ENCODE measurements at regions not wholly inside any gene's neighbourhood (a gene's known extent, or its start where the extent isn't known, plus 50 kb on each side); places are given as distances from the start of the nearest gene placed in this dataset.

DNA sequence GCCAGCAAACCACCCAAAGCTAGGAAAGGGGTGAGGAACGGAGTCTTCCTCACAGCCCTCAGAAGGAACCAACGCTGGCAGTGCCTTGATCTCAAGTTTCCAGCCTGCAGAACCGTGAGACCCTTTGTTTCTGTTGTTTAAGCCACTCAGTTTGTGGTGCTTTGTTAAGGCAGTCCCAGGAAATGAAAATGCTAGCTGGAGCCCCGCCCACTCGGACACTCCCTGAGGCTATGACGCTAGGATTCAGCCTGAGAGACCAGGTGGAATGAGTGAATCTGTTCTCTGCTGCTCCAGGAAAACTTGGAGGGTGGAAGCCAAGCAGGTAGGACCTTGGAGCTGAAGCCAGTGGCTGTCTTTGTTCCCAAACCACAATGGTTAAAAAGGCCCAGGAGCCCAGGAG, 196.5 kb upstream of the POU3F1 start:
- DNase-seq = peak; percentile 83

DNA sequence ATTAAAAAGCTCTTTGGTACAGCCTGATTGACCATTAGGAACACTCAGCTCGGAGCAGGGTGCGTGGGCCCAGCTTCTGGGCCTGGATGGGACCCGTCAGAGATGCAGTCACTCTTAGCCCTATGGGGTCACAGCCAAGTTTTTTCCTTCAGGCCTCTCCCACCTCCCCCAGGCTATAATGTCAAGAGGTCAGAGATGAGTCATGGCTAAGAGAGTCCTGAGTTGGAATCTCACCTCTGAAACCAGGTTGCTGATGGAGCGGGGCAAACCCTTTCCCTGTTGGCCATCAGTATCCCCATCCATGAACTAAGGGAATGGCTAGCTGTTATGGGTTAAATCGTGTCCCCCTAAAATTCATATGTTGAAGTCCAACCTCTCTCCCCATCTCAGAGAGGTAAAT, 195.9 kb upstream of the POU3F1 start:
- peak; percentile 68 for DNase-seq

DNA sequence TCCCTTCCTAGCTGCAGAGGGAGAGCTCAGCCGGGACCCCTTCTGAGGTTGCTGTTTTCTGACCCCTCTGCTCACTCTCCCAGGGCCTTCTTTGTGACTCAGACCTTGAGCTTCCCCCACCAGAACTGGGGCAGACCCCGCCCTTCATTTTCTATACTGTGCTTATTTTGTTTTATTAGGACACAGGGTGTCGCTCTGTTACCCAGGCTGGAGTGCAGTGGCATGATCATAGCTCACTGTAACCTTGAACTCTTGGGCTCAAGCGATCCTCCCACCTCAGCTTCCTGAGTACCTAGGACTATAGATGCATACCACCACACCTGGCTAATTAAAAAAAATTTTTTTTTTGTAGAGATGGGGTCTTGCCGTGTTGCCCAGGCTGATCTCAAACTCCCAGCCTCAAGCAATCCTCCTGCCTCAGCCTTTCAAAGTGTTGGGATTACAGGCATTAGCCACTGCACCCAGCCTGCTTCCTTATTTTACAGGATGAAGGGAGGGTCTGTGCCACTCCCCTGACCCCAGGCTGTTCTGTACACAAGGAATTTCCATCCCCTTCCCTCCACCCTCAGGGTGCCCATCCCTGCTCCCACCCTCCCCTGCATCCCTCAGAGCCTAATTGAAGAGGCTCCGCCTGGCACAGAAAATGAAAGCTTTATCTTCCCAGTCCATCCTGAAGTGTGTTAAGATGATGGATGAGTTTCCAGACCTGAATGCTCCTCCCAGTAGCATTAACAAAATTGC, 195.2 kb upstream of the POU3F1 start:
- DNase-seq = no peak

DNA sequence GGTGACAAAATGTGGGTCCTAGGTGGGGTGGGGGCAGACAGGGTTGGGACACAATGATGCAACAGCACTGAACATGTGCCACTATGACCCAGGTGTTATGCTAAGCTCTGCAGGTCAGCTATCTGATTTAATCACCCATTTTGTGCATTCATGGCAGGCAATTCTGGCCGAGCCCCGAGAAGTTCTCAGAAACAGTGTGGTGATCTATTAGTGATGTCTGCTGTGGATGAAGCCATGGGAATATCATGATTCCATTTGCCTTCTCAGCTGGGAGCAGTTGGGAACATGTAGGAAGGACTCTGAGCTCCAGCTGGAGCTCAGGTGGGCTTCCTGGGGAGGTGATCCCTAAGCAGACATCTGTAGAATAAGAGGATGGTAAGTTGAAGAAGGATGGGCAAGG, 194.0 kb upstream of the POU3F1 start:
- no peak for DNase-seq

DNA sequence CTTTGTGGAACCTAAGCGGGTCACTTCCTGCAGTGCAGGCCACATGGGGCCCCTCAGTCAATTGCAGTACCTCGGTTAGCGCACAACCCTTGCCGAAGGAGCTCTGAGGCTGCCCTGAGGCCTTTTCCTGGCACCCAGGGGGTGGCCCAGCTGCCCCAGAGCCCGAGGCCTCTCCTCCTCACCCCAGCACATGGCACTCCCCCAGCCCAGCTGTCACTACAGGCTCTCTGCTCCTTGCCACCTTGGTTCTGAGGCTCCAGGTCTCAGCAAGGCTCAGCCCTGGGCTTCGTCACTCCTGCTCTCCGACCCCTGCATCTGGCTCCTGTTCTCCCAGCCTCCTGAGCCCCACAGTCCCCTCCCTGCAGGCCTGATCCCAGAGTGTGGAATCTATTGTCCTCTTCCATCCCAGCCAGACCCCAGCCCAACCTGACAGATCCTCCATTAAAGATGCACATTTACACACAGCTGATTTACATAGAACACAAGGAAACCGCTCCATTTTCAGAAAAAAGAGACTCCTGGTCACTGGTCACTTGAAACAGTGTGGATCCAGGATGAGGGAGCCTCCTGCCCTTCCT, 192.8 kb upstream of the POU3F1 start:
- DNase-seq = no peak

DNA sequence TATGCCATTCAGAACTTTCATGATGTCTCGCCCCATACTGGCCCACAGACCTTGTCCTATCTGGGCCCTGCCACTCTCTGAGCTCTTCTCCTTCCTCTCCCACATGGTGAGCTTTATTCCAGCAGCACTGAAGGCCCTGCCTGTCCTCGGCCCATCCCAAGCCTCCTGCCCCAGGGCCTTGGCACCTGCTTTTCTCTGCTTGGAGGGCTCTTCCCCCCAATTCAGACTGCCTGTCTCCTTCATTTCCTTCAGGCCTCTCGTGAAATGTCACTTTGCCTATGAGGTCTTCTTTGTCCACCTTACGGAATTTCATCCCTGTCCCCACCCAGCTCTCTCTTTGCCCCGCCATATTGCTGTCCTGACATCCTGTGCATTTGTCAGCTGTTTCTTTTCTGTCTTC, 191.7 kb upstream of the POU3F1 start:
- no peak for DNase-seq

DNA sequence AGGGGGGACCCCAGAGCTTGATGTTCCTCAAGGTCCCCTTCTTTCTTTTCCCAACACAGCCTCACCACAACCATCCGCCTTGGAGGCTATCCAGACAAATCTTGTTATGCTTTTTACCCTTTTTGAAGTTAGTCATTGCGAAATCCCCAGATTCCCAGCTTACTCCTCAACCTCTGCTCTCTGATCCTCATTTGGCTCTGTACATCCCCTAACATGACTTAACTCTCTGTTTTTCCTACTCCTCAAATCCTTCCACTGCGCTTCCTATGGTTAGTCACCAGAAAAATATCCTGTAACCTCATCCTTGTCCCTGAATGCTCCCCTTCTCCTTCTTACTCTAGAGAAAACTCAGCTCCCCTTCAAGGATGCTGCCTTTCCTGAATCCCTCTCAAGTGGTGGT, 189.1 kb upstream of the POU3F1 start:
- DNase-seq = no peak

DNA sequence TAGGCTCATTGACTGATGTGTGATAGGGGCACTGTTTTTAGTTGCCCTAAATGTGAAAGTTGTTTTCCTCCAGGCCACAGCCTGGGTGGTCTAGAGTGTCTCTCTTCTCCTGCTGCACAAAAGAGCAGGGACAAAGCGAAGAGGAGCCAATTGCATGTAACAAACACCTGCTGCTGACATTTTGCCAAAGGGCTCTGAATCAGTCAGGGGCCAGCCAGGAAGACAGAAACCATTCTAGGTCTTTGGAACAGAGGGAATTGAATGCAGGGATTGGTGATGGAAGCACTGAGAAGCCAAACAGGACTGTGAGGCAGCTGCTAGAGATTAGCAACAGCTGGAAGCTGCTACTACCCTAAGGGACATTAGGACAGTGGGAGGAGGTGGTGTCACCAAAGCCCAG, 185.3 kb upstream of the POU3F1 start:
- DNase-seq = no peak

DNA sequence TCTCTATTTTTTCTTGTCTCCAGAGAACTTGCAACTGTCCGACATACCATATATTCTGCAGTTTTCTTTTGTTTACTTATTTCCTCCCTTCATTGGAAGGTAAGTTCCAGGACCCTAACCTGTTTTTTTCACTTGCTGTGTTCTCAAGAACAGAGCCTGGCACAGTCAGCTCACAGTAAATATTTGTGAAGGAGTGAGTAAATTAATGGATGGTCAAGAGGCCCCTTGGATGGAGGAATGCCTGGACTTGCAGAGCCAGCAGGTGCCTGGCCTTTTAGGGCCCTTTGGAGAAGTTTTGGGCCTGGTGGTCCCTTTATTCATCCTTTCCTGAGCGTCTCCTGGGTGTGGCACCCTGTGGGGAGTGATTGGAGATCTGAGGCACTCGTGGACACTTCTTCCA, 182.1 kb upstream of the POU3F1 start:
- DNase-seq = no peak

DNA sequence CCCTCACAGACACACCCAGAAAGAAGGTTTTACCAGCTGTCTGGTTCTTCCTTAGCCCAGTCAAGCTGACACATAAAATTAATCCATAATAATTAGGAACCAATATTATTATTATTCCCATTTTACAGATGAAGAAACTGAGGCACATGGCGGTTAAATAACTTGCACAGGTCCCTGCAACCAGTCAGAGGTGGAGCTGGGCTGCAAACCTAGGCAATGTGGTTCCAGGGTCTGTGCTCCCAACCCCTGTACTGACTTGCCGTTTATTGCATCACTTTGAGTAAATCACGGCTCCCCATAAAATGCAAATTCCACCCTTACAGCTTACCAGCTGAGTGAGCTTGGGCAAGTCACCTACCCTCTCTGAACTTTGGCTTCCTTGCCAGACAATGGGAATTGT, 179.2 kb upstream of the POU3F1 start:
- no peak for DNase-seq

DNA sequence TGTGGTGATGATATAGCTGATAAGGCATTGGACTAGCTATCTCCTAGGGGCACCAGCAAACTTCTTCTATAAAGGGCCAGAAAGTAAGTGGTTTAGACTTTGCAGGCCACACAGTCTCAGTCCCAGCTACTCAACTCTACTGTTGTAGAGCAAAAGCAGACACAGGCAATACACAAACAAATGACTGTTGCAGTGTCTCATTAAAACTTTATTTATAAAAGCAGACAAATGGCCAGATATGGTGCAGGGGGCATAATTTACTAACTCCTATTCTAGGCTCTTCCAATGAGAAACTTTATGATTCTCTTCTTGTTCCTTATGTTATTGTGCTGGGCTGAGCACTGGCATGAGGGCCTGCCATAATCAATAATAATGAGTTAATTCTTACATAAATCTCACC, 176.8 kb upstream of the POU3F1 start:
- DNase-seq = no peak

DNA sequence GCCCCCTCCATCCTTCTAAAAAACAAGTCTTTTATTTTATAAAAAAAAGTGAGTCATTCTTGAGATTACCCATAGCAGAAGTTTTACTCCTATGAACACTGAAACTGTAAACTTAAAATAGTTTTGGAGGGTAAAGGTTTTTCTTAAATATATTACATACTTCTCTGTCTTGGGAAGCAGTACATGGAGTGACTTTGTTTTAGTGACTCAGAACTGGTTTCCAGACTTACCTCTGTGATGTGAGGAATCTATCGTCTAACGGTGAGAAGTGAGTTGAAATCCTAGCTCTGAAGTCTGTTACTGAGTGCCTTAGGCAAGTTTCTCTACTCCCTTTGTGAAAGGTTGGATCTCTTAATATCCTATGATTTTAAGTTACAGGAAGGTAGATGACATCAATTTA, 176.3 kb upstream of the POU3F1 start:
- DNase-seq = no peak

DNA sequence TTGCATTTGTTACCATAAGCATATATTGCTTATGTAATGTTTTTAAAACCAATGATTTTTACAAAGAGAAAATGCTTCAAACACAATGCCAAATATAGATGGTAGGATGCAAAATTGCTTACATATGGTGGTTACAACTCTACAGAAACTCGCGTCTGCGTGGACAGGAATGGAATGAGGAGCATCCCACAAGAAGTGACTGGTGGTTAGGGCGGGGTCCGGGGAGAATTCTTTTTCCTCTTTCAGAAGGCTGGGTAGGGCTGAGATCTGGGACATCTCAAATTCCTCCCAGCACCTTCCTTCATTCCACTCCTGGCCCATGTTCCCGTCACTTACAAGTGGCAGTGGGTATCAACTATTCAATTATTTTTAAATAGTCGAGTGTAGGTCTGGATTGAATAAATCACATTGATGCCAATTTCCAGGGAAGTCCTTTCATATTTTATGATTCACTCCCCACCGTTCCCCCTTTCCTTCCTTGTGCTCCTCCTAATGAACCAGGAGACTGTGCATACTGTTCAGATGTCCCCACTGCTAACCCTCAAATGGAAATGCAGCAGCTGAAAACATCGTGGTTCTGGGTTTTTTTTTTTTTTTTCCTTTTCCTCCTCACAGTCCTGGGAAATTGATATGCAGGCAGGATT, 174.5 kb upstream of the POU3F1 start:
- peak; percentile 76 for DNase-seq

DNA sequence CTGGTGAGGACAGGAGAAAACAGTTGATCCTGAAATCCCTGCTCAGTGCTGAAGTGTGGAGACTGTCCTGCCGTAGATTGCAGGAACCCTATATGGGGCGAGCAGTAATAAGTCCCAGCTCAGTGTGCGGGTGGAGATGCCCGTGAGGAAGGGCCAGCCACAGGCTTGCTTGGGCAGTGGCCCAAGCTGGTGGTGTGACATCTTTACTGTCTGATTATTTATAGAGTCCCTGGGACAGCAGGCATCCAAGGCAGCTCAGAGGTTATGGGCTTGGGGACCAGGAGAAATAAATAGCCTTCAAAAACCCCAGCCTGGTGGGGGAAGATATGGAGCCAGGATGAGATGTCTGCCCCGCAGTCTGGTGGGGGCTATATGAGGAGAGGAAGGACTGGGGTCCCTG, 170.7 kb upstream of the POU3F1 start:
- no peak for DNase-seq

DNA sequence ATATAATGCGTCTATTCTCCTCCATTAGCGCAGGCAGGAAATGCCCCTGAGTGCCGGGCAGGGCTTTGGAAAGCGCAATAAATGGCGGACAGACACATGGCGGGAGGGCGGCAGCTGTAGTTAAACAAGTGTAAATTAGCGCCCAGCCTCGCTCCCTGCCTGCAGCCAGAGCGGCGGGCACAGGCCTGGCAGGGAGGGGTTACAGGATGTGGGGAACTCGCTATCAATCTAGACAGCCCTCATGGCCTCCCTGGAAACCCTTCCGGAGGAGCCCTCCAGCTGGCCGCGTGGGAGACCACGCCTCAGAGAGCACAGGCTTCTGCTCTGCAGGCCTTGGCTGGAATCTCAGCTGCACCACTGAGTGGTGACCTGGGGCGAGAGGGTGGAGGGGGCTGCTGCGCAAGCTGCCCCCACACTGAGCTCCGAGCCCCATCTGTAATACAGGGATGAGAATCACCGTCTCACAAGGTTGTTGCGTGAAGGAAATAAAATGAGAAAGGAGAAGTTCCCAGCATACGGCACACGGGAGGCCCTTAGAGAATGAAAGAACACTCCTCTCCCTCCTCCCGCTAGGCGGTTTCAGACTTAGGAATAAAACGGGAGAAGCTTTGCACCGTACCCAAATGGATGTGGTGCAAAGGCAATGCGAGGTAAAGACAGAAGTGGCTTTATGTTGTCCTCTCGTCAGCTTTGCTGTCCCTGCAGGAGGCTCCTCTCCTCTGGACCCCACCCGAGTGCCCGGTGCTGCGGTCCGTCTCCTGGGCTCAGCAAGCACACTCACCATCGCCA, 167.2 kb upstream of the POU3F1 start:
- DNase-seq = no peak

DNA sequence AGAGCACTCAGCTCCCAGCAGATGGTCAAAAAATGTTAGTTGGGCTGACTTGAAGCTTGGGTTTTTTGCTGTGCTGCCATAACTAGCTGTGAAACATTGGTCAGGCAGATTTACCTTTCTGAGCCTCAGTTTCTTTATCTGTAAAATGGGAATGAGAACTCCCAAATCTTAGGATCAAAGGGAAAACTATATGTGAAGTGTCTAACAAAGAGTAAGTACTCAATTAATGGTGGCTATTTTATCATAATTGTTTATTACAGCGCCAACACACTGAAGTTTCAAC, 164.2 kb upstream of the POU3F1 start:
- DNase-seq = no peak

DNA sequence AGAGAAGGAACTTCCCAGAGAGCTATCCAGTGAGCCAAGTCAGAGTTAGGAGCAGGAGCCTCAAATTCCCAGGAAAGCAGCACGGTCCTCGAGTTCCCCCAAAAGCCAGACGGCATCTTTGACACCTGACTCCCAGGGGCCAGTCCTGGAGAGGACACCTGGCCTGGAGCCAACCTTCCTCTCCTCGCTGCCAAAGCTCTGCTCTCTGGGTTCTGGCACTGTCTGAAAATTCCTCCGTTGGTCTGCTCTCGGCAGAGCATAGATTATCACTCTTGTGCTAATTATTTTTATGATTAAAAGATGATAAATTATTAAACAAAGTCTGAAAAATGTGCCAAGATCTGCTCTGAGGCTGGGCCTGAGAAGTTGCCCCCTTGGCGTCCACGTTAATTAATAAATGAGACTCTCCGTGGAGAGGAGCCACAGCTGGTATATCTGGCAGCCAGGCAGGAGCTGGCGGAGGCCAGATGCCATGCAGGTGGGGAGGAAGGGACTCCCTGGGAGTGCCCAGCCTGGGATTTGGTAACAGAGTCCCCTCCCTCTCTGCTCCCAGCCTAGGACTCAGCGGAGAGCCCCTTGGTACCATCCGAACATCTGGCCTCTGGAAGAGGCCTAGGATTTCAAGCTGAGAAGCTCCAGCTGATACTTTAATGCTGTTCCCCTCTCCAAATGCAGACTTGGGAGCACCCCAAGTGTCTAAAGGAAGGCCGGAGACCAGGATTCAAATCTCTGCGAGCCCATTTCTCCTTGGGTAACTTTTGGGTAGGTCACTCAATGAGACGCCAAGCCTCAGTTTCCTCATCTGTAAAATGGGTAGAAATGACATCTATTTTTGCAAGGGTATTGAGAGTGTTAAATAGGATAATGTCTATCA, 163.7 kb upstream of the POU3F1 start:
- no peak for DNase-seq

DNA sequence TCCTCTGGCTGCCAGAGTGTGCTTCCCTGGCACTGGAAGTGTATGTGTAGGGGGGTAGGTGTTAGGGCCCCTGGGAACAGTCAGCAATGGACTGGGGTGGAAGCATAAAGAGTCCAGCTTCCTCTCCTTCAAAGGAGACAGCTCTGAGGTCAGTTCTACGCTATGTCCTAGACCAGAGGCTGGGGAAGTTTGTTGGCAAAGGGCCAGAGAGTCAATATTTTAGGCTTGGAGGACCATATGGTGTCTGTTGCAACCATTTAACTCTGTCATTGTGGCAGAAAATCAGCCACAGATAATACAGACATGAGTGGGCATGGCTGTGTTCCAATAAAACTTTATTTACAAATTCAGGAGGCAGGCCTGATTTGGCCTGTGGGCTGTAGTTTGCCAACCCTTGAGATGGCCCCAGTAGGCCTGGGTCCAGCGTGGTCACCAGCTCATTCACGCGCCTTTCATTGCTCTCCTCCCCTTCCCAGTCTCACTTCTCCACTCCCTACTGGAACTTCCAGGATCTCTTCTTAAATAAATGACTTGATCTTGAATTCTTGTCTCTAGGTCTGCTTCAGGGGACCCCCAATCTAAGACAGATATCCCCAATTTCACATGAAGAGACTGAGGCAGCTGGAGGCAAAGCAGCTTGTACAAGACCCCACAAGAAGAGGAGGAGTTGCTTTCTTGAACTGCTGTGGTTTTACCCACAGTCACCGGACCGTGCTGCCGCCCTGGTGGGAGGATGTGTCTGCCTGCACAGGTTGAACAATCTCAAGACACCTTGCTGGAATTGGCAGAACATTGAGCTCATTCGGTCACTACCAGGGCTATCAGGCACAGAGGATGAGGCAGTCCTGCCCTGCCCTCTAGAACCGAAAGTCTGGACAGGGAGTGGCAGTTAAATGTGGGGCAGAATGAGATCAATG, 162.4 kb upstream of the POU3F1 start:
- DNase-seq = no peak

DNA sequence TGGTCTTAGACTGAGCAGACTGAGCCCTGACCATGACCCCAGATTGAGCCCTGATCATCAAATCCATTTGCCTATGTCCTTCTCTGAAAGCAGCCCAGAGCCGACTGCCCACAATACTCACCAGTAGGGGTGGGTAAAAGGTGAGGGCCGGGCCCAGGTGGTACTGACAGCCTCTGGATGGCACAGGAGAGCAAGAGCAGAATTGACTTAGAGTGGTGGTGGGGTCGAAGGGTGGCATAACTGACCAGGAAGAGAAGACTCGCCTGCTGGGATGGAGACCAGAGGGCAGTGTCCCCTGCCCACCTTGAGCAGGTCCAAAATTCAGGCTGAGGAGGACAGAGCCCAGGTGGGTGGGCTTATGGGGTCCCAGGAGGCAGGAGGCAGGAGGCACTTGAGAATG, 161.3 kb upstream of the POU3F1 start:
- no peak for DNase-seq

DNA sequence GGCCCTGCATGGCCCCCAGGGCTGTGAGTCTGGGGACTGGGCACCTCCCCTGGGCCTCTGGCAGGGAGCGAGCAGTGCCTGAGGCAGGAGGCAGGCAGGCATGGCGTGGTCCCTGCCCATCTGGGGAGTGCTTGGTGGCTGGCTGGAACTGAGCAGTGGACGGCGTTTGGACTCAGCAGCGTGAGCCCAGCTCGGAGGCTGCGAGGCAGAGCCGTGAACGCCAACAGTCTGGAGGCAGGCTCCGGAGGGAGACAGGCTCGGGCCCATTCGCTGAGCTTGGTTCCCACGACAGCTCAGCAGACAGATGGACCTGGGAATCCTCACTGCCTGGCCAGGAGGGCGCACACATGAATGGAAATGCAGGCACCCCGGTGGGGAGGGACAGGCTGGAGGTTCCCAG, 160.7 kb upstream of the POU3F1 start:
- no peak for DNase-seq

DNA sequence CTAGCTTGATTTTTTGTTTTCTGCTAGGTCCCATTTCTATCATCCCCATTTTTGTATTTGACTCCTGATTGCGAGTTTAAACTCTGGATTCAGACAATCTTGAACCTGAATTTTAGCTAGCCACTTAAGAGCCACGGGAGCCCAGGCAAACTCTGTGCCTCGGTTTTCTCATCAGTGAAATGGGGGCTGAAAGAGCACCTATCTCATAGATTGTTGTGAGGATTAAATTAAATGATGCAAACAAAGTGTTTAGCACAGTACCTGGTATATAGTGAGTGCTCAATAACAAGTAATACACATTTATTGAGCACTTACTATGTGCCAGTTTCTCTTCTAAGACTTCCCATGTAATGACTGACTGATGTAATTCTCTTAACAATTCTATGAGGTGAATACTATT, 158.1 kb upstream of the POU3F1 start:
- DNase-seq = no peak

DNA sequence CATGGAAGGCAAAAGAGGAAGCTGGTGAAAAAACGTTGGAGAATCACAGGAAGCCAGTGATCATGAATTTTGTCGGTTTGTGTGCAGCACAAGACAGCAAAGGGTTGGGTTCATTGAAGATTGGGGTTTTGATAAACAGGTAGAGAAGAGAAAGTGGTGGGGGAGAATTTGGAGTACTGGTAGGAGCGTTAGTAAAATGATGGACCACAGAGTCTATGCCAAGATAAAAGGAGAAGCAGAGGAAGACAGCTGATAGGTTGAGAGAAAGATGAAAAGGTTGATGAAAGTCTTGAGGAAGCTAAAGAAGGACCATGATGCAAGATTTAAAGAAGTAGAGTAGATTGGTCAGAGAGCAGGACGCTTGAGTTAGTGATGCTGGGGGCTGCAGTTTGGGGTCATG, 156.8 kb upstream of the POU3F1 start:
- DNase-seq = no peak
